ENCODE measurements at regions not wholly inside any gene's neighbourhood (a gene's known extent, or its start where the extent isn't known, plus 50 kb on each side); places are given as distances from the start of the nearest gene placed in this dataset.
"Not testable (repeated sequence)": the region's sequence is repeated elsewhere in the genome, so short reads cannot be mapped to it uniquely, and the experiment has no call there.

GRCh38 chr7:152504816-152505215, 69.0 kb upstream of the KMT2C start:
- DNase-seq (ENCODE audit: low spot score) (no peak), ATAC-seq (no peak)
- Mint-ChIP-seq H3K9me3 (no peaks in the 10 kb centered on the region), H3K27me3 (no peaks in the 10 kb centered on the region), H3K4me3 (no peak overlapping the region), H3K4me1 (ENCODE audit: low read depth in 2 of 2) (no peaks in the 10 kb centered on the region), H3K36me3 (no peaks in the 10 kb centered on the region), H3K27ac (no peak overlapping the region)

GRCh38 chr7:152504367-152504766, 68.6 kb upstream of the KMT2C start:
- H3K36me3 Mint-ChIP-seq: no peaks in the 10 kb centered on the region
- no peak overlapping the region for H3K27ac Mint-ChIP-seq
- no peaks in the 10 kb centered on the region for H3K9me3 Mint-ChIP-seq
- no peaks in the 10 kb centered on the region for H3K4me1 Mint-ChIP-seq (ENCODE audit: low read depth in 2 of 2)
- H3K4me3 Mint-ChIP-seq: no peak overlapping the region
- DNase-seq (ENCODE audit: low spot score): no peak
- no peaks in the 10 kb centered on the region for H3K27me3 Mint-ChIP-seq
- no peak for ATAC-seq

- DNase-seq (ENCODE audit: low spot score) (no peak), ATAC-seq (peak; percentile 44 to 52)
- H3K27me3 Mint-ChIP-seq: no peaks in the 10 kb centered on the region
- no peaks in the 10 kb centered on the region for H3K9me3 Mint-ChIP-seq
- H3K4me3 Mint-ChIP-seq: no peak overlapping the region
- no peaks in the 10 kb centered on the region for H3K4me1 Mint-ChIP-seq (ENCODE audit: low read depth in 2 of 2)
- no peak overlapping the region for H3K27ac Mint-ChIP-seq
- H3K36me3 Mint-ChIP-seq: no peaks in the 10 kb centered on the region
Measured at GRCh38 chr7:152502813-152503790, 67.3 kb upstream of the KMT2C start.

- no peak for ATAC-seq
- Mint-ChIP-seq H3K27me3 (no peaks in the 10 kb centered on the region), H3K36me3 (no peaks in the 10 kb centered on the region), H3K4me1 (ENCODE audit: low read depth in 2 of 2) (no peaks in the 10 kb centered on the region), H3K27ac (no peak overlapping the region), H3K4me3 (no peak overlapping the region), H3K9me3 (no peaks in the 10 kb centered on the region)
- DNase-seq (ENCODE audit: low spot score): no peak
Measured at GRCh38 chr7:152501506-152501905, 65.7 kb upstream of the KMT2C start.

- not testable (repeated sequence) for DNase-seq (ENCODE audit: low spot score); H3K4me3 Mint-ChIP-seq; H3K36me3 Mint-ChIP-seq; ATAC-seq; H3K4me1 Mint-ChIP-seq (ENCODE audit: low read depth in 2 of 2); H3K27ac Mint-ChIP-seq; H3K27me3 Mint-ChIP-seq; H3K9me3 Mint-ChIP-seq
Measured at GRCh38 chr7:152499969-152500368, 64.2 kb upstream of the KMT2C start.

GRCh38 chr7:152495867-152496266, 60.1 kb upstream of the KMT2C start:
- Mint-ChIP-seq H3K4me3 (no peak overlapping the region), H3K27me3 (no peaks in the 10 kb centered on the region), H3K27ac (no peak overlapping the region), H3K4me1 (ENCODE audit: low read depth in 2 of 2) (no peaks in the 10 kb centered on the region), H3K36me3 (no peaks in the 10 kb centered on the region), H3K9me3 (no peaks in the 10 kb centered on the region)
- ATAC-seq (no peak), DNase-seq (ENCODE audit: low spot score) (no peak)

- no peak for DNase-seq (ENCODE audit: low spot score)
- H3K36me3 Mint-ChIP-seq: no peaks in the 10 kb centered on the region
- H3K9me3 Mint-ChIP-seq: no peaks in the 10 kb centered on the region
- H3K4me3 Mint-ChIP-seq: no peak overlapping the region
- no peak overlapping the region for H3K27ac Mint-ChIP-seq
- H3K27me3 Mint-ChIP-seq: no peaks in the 10 kb centered on the region
- H3K4me1 Mint-ChIP-seq (ENCODE audit: low read depth in 2 of 2): no peaks in the 10 kb centered on the region
- no peak for ATAC-seq
Measured at GRCh38 chr7:152492952-152493351, 57.1 kb upstream of the KMT2C start.

GRCh38 chr7:152489044-152489443, 53.2 kb upstream of the KMT2C start:
- ATAC-seq (no peak), DNase-seq (ENCODE audit: low spot score) (no peak)
- no peaks in the 10 kb centered on the region for H3K36me3 Mint-ChIP-seq
- no peaks in the 10 kb centered on the region for H3K9me3 Mint-ChIP-seq
- no peaks in the 10 kb centered on the region for H3K27me3 Mint-ChIP-seq
- no peaks in the 10 kb centered on the region for H3K4me1 Mint-ChIP-seq (ENCODE audit: low read depth in 2 of 2)
- no peak overlapping the region for H3K27ac Mint-ChIP-seq
- no peak overlapping the region for H3K4me3 Mint-ChIP-seq

- no peaks in the 10 kb centered on the region for H3K27me3 Mint-ChIP-seq
- ATAC-seq: no peak
- H3K27ac Mint-ChIP-seq: no peak overlapping the region
- no peaks in the 10 kb centered on the region for H3K4me1 Mint-ChIP-seq (ENCODE audit: low read depth in 2 of 2)
- H3K9me3 Mint-ChIP-seq: no peaks in the 10 kb centered on the region
- no peak overlapping the region for H3K4me3 Mint-ChIP-seq
- H3K36me3 Mint-ChIP-seq: no peaks in the 10 kb centered on the region
- DNase-seq (ENCODE audit: low spot score): no peak
Measured at GRCh38 chr7:152486968-152487367, 51.2 kb upstream of the KMT2C start.

- Mint-ChIP-seq H3K9me3 (no peaks in the 10 kb centered on the region), H3K36me3 (no peaks in the 10 kb centered on the region), H3K27me3 (no peaks in the 10 kb centered on the region), H3K4me1 (ENCODE audit: low read depth in 2 of 2) (no peaks in the 10 kb centered on the region), H3K4me3 (no peak overlapping the region), H3K27ac (no peak overlapping the region)
- DNase-seq (ENCODE audit: low spot score) (no peak), ATAC-seq (no peak)
Measured at GRCh38 chr7:152485826-152486225, 50.0 kb upstream of the KMT2C start.
